GM18520 (cell line): ENCODE measurements at regions not wholly inside any gene's neighbourhood (a gene's known extent, or its start where the extent isn't known, plus 50 kb on each side); places are given as distances from the start of the nearest gene placed in this dataset.

Source experiments
- ATAC-seq: cut with Tn5 transposase; IDR thresholded peaks from one replicate; pipeline ENCODE4 v1.9.1; 2021; ENCODE audit not compliant: unreplicated experiment

DNA sequence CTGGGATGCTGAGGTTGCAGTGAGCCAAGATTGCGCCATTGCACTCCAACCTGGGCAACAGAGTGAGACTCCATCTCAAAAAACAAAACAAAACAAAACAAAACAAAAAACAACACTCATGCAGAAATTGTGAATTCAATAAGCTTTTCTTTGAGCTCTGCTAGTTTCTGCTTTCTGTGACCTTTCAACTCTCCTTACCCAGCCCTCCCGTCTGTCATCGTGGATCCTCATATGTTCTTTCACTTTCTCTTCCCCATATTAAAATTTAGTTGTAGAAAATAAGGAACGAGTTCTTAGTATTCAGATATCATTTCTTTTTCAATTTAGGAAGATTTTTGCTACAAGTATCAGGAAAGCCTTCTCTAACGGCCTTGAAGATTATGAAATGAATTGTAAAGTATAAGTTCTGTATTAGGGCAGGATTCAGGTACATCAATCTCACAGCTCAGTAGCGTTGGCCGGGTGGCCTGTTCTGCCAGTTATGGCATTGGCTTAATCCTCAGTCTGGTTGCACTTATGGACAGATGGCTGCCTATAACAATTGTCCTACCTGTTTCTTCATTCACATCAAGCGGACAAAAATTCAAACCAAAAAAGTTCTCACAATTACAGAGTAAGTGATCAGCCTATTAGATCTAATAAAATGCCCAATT lies 1167.0 kb downstream of the SORCS3 start:
- peak; percentile 45 for ATAC-seq

GRCh38 chr10:105803206-105803605 lies 1162.1 kb downstream of the SORCS3 start:
- ATAC-seq = no peak

DNA sequence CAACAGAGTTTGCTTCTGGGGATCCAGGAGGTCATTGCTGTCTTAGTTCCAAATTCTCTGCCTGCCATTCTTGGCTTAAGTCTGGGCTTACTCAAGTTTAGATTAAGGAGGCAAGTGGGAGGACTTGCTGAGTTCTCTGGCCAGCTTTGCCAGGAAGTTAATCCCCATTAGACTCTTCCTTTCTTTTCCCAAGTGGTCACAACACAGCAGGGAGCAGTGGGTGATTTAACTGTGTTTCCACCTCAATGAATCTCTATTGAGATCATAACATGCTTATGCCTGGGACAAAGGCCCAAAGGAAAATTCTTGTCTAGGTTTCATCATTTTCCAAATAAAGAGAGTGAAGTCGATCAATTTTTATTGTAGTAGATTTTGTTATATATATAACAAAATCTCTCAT lies 1159.6 kb downstream of the SORCS3 start:
- no peak for ATAC-seq

- no peak for ATAC-seq
Observed at GRCh38 chr10:105798328-105798889, 1157.3 kb downstream of the SORCS3 start.

DNA sequence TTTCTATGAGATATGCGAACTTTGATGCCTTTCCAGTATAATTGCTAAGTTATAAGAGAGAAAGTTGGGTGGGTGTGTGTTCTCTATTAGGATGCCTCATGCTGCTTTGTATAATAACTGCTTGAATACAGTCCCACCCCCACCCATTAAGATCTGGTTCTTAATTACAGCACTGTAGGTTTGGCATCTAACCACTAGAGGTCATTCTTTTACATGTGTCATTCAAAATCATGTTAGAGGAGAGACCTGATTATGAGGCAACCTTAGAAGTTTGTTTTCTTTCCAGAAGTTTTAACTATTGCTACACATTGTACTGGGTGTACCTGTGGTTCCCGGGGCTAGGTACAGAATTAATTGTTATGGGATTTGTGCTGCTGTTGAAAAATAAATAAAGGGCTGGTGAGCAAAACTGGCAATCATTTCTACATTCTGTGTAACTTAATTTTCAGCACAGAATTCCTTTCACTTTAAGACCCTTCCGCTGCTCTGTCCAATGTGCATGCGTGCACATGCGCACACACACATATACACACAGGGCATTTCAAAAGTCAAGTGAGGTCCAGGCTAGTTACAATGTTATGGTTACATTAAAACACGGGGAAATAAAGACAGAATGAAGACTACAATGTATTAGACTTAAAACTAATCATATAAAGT lies 1156.3 kb downstream of the SORCS3 start:
- ATAC-seq = no peak

- no peak for ATAC-seq
Observed at GRCh38 chr10:105793071-105793470, 1152.0 kb downstream of the SORCS3 start.

- no peak for ATAC-seq
Observed at GRCh38 chr10:105785721-105786120, 1144.6 kb downstream of the SORCS3 start.

- no peak for ATAC-seq
Observed at GRCh38 chr10:105783936-105784483, 1142.9 kb downstream of the SORCS3 start.

GRCh38 chr10:105774881-105775280 lies 1133.8 kb downstream of the SORCS3 start:
- ATAC-seq = no peak

DNA sequence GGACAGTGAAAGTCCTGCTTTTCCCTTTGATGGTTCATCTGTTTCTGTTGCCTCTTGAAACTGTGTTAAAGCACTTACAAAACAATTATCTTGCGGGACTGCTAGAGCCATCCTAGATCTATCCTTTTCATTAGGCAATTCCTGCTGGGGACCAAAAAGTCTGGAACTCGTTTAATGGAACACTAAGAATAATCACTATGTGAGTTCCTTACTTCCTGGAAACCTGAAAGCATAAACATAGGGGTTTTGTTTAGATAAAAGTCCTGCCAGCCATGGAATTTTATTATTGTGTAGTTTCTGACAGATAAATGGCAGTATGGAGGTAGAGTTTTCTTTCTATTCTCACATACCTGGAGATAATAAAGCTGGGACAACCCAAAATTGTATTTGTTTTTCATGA lies 1133.3 kb downstream of the SORCS3 start:
- no peak for ATAC-seq

- no peak for ATAC-seq
Observed at GRCh38 chr10:105770524-105771212, 1129.6 kb downstream of the SORCS3 start.

DNA sequence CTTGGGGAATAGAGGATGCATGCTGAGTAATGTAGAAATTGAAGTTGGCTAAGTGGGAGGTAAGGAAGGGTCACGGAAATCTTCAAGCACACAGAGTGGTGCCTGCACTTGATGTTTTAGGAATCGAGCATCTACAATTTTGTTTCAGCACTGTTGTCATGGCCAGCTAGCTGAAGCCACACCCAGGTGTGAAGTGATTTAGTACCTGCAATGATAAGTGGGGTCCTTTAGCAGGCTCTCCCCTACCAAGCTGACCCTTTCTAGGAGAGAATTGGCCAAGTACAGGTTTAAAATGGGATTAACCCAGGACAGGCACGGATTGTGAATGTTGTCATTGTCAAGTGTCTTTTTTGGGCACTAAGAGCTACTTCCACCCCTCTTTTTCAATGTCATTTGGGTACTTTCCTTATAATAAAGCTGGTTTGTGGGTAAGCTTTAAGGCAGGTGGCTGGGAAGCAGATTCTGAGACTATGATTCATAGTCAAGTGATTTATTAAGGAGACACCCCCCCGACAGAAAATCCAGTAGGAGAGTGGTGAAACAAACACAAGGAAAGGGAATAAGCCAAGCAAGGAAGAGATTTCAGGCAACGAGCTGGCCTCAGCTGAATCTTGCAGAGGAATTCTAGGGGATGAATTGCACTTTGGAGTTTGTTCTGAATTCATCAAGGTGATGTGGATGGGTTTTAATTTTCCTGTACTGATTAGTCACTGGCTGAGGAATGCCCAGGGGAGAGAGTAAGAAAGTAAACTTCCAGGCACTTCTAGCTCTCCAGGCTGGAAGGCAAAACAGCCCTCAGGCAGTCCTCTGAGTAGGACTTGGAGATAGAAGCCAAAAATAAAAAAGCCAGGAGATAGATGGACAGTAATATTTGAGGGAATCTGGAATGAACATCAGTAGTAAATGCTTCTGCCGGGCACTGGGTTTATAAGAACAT lies 1128.4 kb downstream of the SORCS3 start:
- no peak for ATAC-seq

- ATAC-seq = no peak
Observed at GRCh38 chr10:105763611-105764010, 1122.5 kb downstream of the SORCS3 start.

- ATAC-seq = no peak
Observed at GRCh38 chr10:105761576-105762260, 1120.6 kb downstream of the SORCS3 start.

GRCh38 chr10:105759669-105760068 lies 1118.6 kb downstream of the SORCS3 start:
- no peak for ATAC-seq

GRCh38 chr10:105758209-105758998 lies 1117.3 kb downstream of the SORCS3 start:
- ATAC-seq = no peak

DNA sequence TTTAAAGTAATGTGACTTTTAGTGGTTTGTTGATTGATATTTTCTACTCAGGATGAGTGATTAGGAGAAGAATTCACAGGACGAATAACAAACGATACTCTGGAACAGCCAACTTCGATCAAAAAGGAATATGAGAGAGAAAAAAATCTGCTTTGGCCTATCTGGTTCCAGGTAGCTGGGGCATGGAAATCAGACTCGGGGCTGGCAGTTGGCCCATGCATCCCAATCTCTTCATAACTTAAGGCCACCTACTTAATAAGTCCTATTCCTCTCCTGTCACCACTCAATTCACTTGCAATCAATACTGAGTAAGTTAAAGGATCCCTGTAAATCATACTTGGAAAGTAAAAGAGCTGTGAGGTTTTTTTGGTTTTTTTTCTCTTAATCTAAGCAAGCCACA lies 1116.2 kb downstream of the SORCS3 start:
- no peak for ATAC-seq

DNA sequence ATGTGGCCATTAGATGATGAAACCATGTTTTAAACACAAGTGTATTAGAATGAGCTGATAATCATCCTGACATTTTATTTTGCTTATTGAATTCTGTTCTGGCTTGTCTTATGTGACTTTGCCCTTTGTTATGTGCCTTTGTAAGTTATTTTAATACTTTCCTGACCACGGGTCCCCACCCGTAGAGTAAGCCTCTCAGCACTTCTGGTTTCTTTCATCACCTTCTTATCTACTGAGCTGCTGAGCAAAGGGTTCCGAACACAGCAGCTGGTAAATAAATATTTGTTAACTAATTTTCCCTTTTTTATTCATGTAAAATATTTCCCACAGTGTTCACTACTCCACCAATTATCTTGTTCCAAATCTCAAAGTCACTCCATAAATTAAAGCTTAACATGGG lies 1115.3 kb downstream of the SORCS3 start:
- ATAC-seq = no peak

DNA sequence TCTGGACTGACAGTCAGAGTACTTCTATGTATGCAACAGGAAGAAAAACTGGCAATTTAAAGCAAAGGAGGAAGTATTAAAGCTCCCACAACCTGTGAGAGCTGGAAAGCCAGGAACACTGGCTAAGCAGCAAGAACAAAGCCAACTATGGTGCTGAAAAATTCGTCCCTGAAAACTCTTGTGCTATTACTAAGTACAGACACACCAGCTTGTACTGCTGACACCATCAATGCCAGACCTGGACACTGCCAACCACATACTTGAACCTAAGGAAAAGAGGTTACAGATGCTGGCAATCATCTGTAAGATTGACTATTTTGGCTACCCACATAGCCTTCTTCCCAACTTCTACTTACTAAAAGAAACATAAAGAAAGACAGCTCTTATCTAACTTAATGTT lies 1110.6 kb downstream of the SORCS3 start:
- no peak for ATAC-seq
